VCaP (cell line): ENCODE measurements at regions not wholly inside any gene's neighbourhood (a gene's known extent, or its start where the extent isn't known, plus 50 kb on each side); places are given as distances from the start of the nearest gene placed in this dataset.

Source experiments
- H3K27ac ChIP-seq: fragments of 450-650 bp; 2 replicates; pipeline ENCODE4 v1.5.1; 2017
- TF ChIP-seq, protein P1 (sequence below): fragments of 450-650 bp; conservative IDR thresholded peaks from 2 replicates; pipeline ENCODE4 v1.5.1; 2017; ENCODE audit warnings: mild to moderate bottlenecking, moderate library complexity

DNA sequence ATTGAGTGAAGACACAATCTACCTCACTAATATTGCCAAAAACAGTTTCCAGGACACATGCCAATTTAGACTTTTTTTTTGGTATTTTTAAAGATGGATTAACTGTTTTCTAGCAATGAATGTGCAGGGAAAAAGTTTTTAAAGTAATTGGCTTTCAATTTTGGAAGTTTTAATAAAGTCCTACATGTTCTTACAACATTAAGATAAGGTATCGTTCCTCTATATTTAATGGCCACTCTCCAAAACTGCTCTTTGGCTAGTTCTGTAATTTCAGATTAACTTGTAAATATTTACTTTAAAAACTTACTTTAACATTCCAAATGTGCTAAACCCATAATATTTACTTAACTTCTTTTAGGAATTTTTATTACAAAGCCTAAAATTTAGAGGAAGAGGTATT lies 1332.2 kb upstream of the PRMT6 start:
- no peak overlapping the region for H3K27ac ChIP-seq
- TF ChIP-seq, protein P1, sequence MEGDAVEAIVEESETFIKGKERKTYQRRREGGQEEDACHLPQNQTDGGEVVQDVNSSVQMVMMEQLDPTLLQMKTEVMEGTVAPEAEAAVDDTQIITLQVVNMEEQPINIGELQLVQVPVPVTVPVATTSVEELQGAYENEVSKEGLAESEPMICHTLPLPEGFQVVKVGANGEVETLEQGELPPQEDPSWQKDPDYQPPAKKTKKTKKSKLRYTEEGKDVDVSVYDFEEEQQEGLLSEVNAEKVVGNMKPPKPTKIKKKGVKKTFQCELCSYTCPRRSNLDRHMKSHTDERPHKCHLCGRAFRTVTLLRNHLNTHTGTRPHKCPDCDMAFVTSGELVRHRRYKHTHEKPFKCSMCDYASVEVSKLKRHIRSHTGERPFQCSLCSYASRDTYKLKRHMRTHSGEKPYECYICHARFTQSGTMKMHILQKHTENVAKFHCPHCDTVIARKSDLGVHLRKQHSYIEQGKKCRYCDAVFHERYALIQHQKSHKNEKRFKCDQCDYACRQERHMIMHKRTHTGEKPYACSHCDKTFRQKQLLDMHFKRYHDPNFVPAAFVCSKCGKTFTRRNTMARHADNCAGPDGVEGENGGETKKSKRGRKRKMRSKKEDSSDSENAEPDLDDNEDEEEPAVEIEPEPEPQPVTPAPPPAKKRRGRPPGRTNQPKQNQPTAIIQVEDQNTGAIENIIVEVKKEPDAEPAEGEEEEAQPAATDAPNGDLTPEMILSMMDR, result no peak

DNA sequence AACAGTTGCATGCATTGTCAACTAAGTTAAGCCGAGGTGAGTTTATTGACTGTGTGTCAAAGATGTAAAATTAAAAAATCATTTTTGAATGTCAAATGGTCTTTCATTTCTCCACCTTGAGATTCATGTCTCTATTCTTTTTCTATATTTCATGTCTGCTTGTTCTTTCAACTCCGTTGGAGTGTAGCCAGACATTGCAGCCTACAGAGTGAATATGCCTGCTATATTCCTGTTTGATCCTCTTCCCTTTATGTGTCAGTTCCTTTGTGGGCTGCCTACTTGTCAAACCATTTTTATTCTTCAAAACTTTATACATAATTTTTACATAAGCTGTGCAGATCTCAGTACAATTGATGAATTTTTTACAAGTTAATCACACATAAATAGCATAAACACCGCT lies 1325.8 kb upstream of the PRMT6 start:
- TF ChIP-seq, protein P1, result no peak
- no peak overlapping the region for H3K27ac ChIP-seq

DNA sequence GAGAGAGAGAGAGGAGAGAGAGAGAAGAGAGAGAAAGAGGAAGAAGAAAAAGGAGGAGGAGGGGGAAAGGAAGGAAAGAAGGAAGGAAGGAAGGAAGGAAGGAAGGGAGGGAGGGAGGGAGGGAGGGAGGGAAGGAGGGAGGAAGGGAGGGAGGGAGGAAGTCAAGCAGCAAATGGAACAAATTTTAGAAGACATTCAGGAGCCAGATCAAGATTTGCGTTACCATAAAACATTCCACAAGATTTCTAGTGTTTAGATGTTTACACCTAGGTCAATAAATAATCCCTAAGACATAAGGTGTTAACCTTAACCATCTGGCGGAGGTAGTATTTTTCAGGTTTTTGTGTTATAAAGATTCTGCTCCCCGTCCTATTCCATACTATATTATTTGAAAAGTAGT lies 1320.1 kb upstream of the PRMT6 start:
- TF ChIP-seq, protein P1, result no peak
- H3K27ac ChIP-seq, result no peak overlapping the region

DNA sequence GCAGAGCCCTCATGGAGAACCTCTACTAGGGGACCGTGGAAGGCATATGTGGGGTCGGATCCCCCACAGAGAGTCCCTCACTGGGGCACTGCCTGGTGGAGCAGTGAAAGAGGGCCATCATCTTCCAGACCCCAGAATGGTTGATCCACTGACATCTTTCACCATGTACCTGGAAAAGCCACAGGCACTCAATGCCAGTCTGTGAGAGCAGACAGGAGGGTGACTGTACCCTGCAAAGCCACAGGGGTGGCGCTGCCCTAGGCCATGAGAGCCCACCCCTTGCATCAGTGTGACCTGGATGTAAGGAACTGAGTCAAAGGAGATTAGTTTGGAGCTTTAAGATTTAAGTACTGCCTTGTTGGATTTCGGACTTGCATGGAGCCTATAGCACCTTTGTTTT lies 1276.7 kb upstream of the PRMT6 start:
- H3K27ac ChIP-seq, result no peak overlapping the region
- TF ChIP-seq, protein P1, result no peak

DNA sequence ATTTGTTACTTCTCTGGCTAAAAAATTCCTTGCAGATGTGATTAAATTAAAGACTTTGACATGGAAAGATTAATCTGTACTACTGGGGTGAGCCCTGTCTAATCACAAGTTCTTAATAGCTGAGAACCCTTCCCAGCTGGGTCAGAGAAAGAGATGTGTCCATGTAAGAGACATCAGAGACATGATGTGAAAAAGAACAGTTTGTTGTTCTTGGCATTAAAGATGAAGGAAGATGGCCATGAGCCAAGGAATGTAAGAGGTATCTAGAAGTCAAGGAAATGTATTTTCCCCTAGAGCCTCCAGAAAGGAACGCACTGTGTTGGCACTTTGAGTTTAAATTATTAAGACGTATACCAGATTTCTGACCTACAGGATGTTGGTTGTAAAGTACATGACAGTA lies 1271.5 kb upstream of the PRMT6 start:
- H3K27ac ChIP-seq, result no peak overlapping the region
- TF ChIP-seq, protein P1, result no peak

DNA sequence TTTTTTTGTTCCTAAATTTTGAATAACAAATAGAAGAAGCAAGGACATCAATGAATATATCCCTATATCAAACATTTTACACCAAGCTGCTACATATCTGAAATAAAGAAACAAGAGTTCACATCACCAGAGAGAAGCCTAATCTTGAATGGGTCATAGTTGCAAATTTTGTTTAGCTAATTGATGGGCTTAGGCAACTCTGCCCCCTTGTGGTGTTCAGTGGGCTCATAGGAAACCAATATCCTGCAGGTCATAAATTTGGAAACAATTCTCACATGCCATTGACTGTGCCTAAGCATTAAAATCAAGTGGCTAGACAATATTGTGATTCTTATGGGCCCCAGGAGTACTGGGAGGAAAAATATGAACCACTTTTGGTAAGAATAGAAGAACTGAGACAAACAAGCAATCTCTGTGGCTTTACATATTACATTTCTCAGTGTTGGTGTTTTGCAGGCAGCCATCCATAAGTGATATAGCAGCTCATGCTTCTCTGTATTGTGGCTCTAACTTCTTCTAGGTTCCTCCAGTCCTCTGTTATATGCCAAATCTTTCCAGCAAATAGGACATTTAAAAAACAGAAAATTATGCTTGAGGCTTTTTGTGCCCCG lies 1262.8 kb upstream of the PRMT6 start:
- TF ChIP-seq, protein P1, result peak; percentile 88
- H3K27ac ChIP-seq, result no peak overlapping the region

DNA sequence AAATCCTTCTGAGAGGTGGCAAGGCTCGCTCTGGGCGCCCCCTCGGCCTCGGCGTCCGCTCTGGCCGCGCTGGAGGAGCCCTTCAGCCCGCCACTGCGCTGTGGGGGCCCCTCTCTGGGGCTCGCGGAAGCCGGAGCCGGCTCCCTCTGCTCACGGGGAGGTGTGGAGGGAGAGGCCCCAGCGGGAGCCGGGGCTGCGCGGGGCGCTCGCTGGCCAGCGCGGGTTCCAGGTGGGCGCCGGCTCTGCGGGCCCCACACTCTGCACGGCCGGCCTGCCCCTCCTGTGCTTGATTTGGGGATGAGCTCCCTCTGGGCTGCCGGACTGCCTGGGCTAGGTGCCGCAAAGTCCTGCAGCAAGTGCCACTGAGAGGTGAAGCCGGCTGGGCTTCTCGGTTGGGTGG lies 1260.7 kb upstream of the PRMT6 start:
- TF ChIP-seq, protein P1, result no peak
- H3K27ac ChIP-seq, result no peak overlapping the region
